IPS-NIHi11 (cell line): ENCODE measurements at regions not wholly inside any gene's neighbourhood (a gene's known extent, or its start where the extent isn't known, plus 50 kb on each side); places are given as distances from the start of the nearest gene placed in this dataset.
"Not testable (repeated sequence)": the region's sequence is repeated elsewhere in the genome, so short reads cannot be mapped to it uniquely, and the experiment has no call there.

Source experiments
- DNase-seq: peaks from one replicate; pipeline ENCODE4 v3.0.0; 2012; ENCODE audit warnings: mixed read lengths, low spot score

- DNase-seq = no peak
Measured at GRCh38 chr13:112267660-112268059, 108.5 kb upstream of the SPACA7 start.

- no peak for DNase-seq
Measured at GRCh38 chr13:112270951-112271350, 105.2 kb upstream of the SPACA7 start.

GRCh38 chr13:112286733-112287132 is 89.4 kb upstream of the SPACA7 start:
- DNase-seq = not testable (repeated sequence)

GRCh38 chr13:112320303-112320702 is 55.9 kb upstream of the SPACA7 start:
- DNase-seq = no peak

GRCh38 chr13:112322557-112322956 is 53.6 kb upstream of the SPACA7 start:
- DNase-seq = no peak

- no peak for DNase-seq
Measured at GRCh38 chr13:112324116-112324515, 52.0 kb upstream of the SPACA7 start.

GRCh38 chr13:112325142-112325808 is 50.9 kb upstream of the SPACA7 start:
- no peak for DNase-seq

GRCh38 chr13:112325920-112326645 is 50.1 kb upstream of the SPACA7 start:
- DNase-seq = no peak
